Trophoblast cell (in vitro differentiated cells and primary cell): ENCODE measurements at regions not wholly inside any gene's neighbourhood (a gene's known extent, or its start where the extent isn't known, plus 50 kb on each side); places are given as distances from the start of the nearest gene placed in this dataset.

Source experiments
- DNase-seq, 2 donors: peaks; one replicate each; pipeline ENCODE4 v3.0.0-alpha.2; 2016
- H2AFZ ChIP-seq: 2 replicates; pipeline ENCODE4 v1.6.1; 2013; ENCODE audit warnings: low read length, moderate library complexity, mild to moderate bottlenecking; ENCODE audit not compliant: insufficient read depth, poor library complexity
- H2AK5ac ChIP-seq: 2 replicates; pipeline ENCODE4 v1.6.1; 2013; ENCODE audit warnings: mild to moderate bottlenecking, low read length
- H2BK120ac ChIP-seq: 2 replicates; pipeline ENCODE4 v1.6.1; 2013; ENCODE audit warnings: low read length, mild to moderate bottlenecking, moderate library complexity; ENCODE audit not compliant: insufficient read depth, poor library complexity
- H2BK12ac ChIP-seq: 2 replicates; pipeline ENCODE4 v1.6.1; 2013; ENCODE audit warnings: mild to moderate bottlenecking, low read length, moderate library complexity
- H2BK5ac ChIP-seq: 2 replicates; pipeline ENCODE4 v1.6.1; 2013; ENCODE audit warnings: low read length, low read depth, moderate library complexity, mild to moderate bottlenecking; ENCODE audit not compliant: poor library complexity
- H3K14ac ChIP-seq: 2 replicates; pipeline ENCODE4 v1.6.1; 2013; ENCODE audit warnings: mild to moderate bottlenecking, low read length
- H3K18ac ChIP-seq: 2 replicates; pipeline ENCODE4 v1.6.1; 2013; ENCODE audit warnings: mild to moderate bottlenecking, low read length
- H3K23ac ChIP-seq: 2 replicates; pipeline ENCODE4 v1.6.1; 2013; ENCODE audit warnings: low read length
- H3K27ac ChIP-seq: 2 replicates; pipeline ENCODE4 v1.5.1; 2013; ENCODE audit warnings: low read depth, mild to moderate bottlenecking, inconsistent platforms, low read length, moderate library complexity
- H3K27me3 ChIP-seq: 2 replicates; pipeline ENCODE4 v1.6.1; 2013; ENCODE audit warnings: inconsistent platforms, mild to moderate bottlenecking, low read length, moderate library complexity; ENCODE audit not compliant: insufficient read depth
- H3K36me3 ChIP-seq, 2 experiments: 1 replicate in 1 of 2; 2 replicates in 1 of 2; pipeline ENCODE4 v1.6.1; 2013; ENCODE audit warnings: low read length in 2 of 2, mild to moderate bottlenecking in 2 of 2, moderate library complexity in 1 of 2; ENCODE audit not compliant: insufficient read depth in 2 of 2, control insufficient read depth in 1 of 2
- H3K4ac ChIP-seq: 2 replicates; pipeline ENCODE4 v1.6.1; 2013; ENCODE audit warnings: low read depth, mild to moderate bottlenecking, low read length, moderate library complexity
- H3K4me1 ChIP-seq, 2 experiments: 1 replicate in 1 of 2; 2 replicates in 1 of 2; pipeline ENCODE4 v1.6.1; 2013; ENCODE audit warnings: low read length in 2 of 2, mild to moderate bottlenecking in 2 of 2, moderate library complexity in 1 of 2; ENCODE audit not compliant: insufficient read depth in 2 of 2, control insufficient read depth in 1 of 2
- H3K4me2 ChIP-seq: 2 replicates; pipeline ENCODE4 v1.6.1; 2013; ENCODE audit warnings: inconsistent platforms, mild to moderate bottlenecking, low read length, moderate library complexity
- H3K4me3 ChIP-seq: 2 replicates; pipeline ENCODE4 v1.5.1; 2013; ENCODE audit warnings: mild to moderate bottlenecking, low read depth, low read length, inconsistent platforms
- H3K79me1 ChIP-seq: one replicate; pipeline ENCODE4 v1.6.1; 2013; ENCODE audit warnings: low read length
- H3K79me2 ChIP-seq: 2 replicates; pipeline ENCODE4 v1.6.1; 2013; ENCODE audit warnings: low read length, mild to moderate bottlenecking; ENCODE audit not compliant: control insufficient read depth, insufficient read depth, poor library complexity
- H3K9ac ChIP-seq: 2 replicates; pipeline ENCODE4 v1.6.1; 2013; ENCODE audit warnings: mild to moderate bottlenecking, low read length
- H3K9me3 ChIP-seq: 2 replicates; pipeline ENCODE4 v1.6.1; 2013; ENCODE audit warnings: low read depth, mild to moderate bottlenecking, control low read depth, inconsistent platforms, low read length; ENCODE audit not compliant: insufficient read depth
- H4K12ac ChIP-seq: 2 replicates; pipeline ENCODE4 v1.6.1; 2013; ENCODE audit warnings: low read depth, mild to moderate bottlenecking, low read length, moderate library complexity
- H4K8ac ChIP-seq: 2 replicates; pipeline ENCODE4 v1.6.1; 2013; ENCODE audit warnings: low read depth, mild to moderate bottlenecking, low read length, moderate library complexity
- H4K91ac ChIP-seq: one replicate; pipeline ENCODE4 v1.6.1; 2013; ENCODE audit warnings: low read depth, mild to moderate bottlenecking, low read length, moderate library complexity
- WGBS: extraction: QIAGEN DNeasy Blood & Tissue Kit; methylation state at CpG from one replicate; pipeline ENCODE4 v1.1.7; 2013; ENCODE audit warnings: missing lambda C conversion rate; ENCODE audit not compliant: insufficient read length, insufficient coverage; ENCODE audit errors: extremely low coverage; 5-methylcytosine and 5-hydroxymethylcytosine counted together

GRCh38 chrX:52425775-52426174 is 57.0 kb downstream of the XAGE2 start:
- Histone ChIP-seq H3K79me2 (no peaks in the 10 kb centered on the region), H3K18ac (no peak overlapping the region), H4K12ac (no peak overlapping the region), H2AK5ac (no peak overlapping the region), H3K23ac (no peak overlapping the region), H4K91ac (no peak overlapping the region), H3K9ac (no peak overlapping the region), H2BK12ac (no peak overlapping the region), H3K4ac (no peak overlapping the region), H4K8ac (no peak overlapping the region), H3K4me3 (no peak overlapping the region), H2BK120ac (no peak overlapping the region), H3K36me3 (no peaks in the 10 kb centered on the region), H3K14ac (no peak overlapping the region), H3K79me1 (no peaks in the 10 kb centered on the region), H2BK5ac (no peak overlapping the region), H2AFZ (no peak overlapping the region), H3K27me3 (no peaks in the 10 kb centered on the region), H3K27ac (no peak overlapping the region), H3K4me2 (no peak overlapping the region), H3K9me3 (no peaks in the 10 kb centered on the region), H3K4me1 (peaks cover 0 to 6% of the 10 kb centered on the region in 2 experiments)
- DNase-seq: peak; percentile 65 to 82
- no CpG with 5 or more reads among the region's 4 CpGs for WGBS

GRCh38 chrX:52426810-52427209 is 58.0 kb downstream of the XAGE2 start:
- Histone ChIP-seq H3K79me2 (no peaks in the 10 kb centered on the region), H3K4me3 (no peak overlapping the region), H3K4me2 (no peak overlapping the region), H2BK5ac (no peak overlapping the region), H3K18ac (no peak overlapping the region), H4K12ac (no peak overlapping the region), H2BK12ac (no peak overlapping the region), H3K36me3 (no peaks in the 10 kb centered on the region), H2BK120ac (no peak overlapping the region), H4K91ac (no peak overlapping the region), H3K9me3 (no peaks in the 10 kb centered on the region), H4K8ac (no peak overlapping the region), H3K9ac (no peak overlapping the region), H3K27ac (no peak overlapping the region), H3K4ac (no peak overlapping the region), H2AFZ (no peak overlapping the region), H3K14ac (no peak overlapping the region), H3K27me3 (no peaks in the 10 kb centered on the region), H3K4me1 (peaks cover 0 to 6% of the 10 kb centered on the region in 2 experiments), H3K23ac (no peak overlapping the region), H2AK5ac (no peak overlapping the region), H3K79me1 (no peaks in the 10 kb centered on the region)
- WGBS: no CpG with 5 or more reads among the region's 1 CpG
- DNase-seq: no peak

GRCh38 chrX:52437212-52437611 is 58.4 kb upstream of the XAGE1A start:
- H3K27ac ChIP-seq: no peak overlapping the region
- H2BK12ac ChIP-seq: no peak overlapping the region
- no CpG with 5 or more reads among the region's 3 CpGs for WGBS
- no peaks in the 10 kb centered on the region for H3K27me3 ChIP-seq
- peaks cover 0 to 2% of the 10 kb centered on the region in 2 experiments for H3K4me1 ChIP-seq
- H4K12ac ChIP-seq: no peak overlapping the region
- no peaks in the 10 kb centered on the region for H3K9me3 ChIP-seq
- no peak overlapping the region for H3K4me3 ChIP-seq
- no peak overlapping the region for H3K4ac ChIP-seq
- H2BK120ac ChIP-seq: no peak overlapping the region
- H4K8ac ChIP-seq: no peak overlapping the region
- H4K91ac ChIP-seq: no peak overlapping the region
- H3K14ac ChIP-seq: no peak overlapping the region
- no peak overlapping the region for H2AFZ ChIP-seq
- H3K4me2 ChIP-seq: no peak overlapping the region
- H3K23ac ChIP-seq: no peak overlapping the region
- no peak overlapping the region for H3K18ac ChIP-seq
- no peaks in the 10 kb centered on the region for H3K79me2 ChIP-seq
- H3K36me3 ChIP-seq: no peaks in the 10 kb centered on the region
- H2AK5ac ChIP-seq: no peak overlapping the region
- no peak overlapping the region for H3K9ac ChIP-seq
- H2BK5ac ChIP-seq: no peak overlapping the region
- peak; percentile 26 to 70 for DNase-seq
- no peaks in the 10 kb centered on the region for H3K79me1 ChIP-seq
